ENCODE measurements at regions not wholly inside any gene's neighbourhood (a gene's known extent, or its start where the extent isn't known, plus 50 kb on each side); places are given as distances from the start of the nearest gene placed in this dataset.

DNA sequence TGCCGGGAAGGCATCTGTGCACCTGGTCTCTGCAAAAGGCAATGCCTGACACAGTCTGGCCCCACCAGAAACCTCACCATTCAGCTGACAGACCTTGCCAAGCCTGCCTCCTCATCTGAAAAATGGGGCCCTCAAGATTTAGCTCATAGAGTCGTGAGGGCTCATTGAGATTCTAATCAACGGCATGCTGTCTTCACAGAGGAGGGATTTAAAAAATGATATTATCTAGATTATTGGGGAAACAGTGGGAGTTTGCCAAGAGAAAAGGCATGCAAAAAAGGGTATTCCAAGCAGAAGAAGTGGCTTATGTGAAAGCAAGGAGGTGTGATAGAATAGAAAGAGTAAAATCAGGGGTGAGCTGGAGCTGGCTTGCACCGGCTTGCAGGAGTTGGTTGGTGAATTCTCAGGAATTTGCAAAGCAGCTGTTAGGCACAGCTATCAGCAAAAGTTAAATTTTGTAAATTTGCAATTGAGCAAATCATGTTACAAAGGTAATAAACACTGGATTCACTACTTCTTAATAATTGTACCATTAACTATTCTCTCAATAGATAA, 91.7 kb upstream of the WNT4 start:
- TF ChIP-seq, protein P1, sequence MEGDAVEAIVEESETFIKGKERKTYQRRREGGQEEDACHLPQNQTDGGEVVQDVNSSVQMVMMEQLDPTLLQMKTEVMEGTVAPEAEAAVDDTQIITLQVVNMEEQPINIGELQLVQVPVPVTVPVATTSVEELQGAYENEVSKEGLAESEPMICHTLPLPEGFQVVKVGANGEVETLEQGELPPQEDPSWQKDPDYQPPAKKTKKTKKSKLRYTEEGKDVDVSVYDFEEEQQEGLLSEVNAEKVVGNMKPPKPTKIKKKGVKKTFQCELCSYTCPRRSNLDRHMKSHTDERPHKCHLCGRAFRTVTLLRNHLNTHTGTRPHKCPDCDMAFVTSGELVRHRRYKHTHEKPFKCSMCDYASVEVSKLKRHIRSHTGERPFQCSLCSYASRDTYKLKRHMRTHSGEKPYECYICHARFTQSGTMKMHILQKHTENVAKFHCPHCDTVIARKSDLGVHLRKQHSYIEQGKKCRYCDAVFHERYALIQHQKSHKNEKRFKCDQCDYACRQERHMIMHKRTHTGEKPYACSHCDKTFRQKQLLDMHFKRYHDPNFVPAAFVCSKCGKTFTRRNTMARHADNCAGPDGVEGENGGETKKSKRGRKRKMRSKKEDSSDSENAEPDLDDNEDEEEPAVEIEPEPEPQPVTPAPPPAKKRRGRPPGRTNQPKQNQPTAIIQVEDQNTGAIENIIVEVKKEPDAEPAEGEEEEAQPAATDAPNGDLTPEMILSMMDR (IDR thresholded peaks at IDR 0.05): no peak
- no peak for TF ChIP-seq POLR2A (IDR thresholded peaks at IDR 0.05)
- TF ChIP-seq POLR2AphosphoS5 (IDR thresholded peaks at IDR 0.05): no peak
